ENCODE measurements at regions not wholly inside any gene's neighbourhood (a gene's known extent, or its start where the extent isn't known, plus 50 kb on each side); places are given as distances from the start of the nearest gene placed in this dataset.

- TF ChIP-seq ZNF350 (tag by site-specific recombination; IDR thresholded peaks at IDR 0.05), result no peak
- TF ChIP-seq CTCF (tag by site-specific recombination; IDR thresholded peaks at IDR 0.05), result no peak
Measured at GRCh38 chr7:20470726-20471125, 140.0 kb downstream of the ITGB8 start.
